ENCODE measurements at regions not wholly inside any gene's neighbourhood (a gene's known extent, or its start where the extent isn't known, plus 50 kb on each side); places are given as distances from the start of the nearest gene placed in this dataset.
A peak's percentile ranks its signal among the peaks of the same experiment; 100 is the strongest.

DNA sequence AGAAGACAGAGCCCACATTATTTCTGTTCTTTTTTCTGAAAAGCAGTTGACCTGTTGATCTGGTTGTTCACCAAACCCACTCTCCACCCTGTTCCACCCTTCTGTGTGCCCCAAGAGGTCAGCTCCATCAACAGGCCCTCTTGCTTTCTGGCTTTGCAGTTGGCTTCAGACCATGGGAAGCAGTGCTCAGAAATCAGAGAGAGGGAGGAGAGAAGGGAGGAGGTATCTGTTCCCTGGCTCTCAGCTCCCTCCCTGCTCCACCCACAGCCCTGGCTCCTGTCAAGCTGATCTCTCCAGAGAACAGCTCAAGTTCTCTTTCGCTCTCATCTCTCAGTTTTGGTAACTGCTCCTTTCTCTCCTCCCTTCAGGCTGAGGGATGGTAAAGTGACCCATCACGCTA, 144.2 kb upstream of the RAI14 start:
- DNase-seq: no peak

DNA sequence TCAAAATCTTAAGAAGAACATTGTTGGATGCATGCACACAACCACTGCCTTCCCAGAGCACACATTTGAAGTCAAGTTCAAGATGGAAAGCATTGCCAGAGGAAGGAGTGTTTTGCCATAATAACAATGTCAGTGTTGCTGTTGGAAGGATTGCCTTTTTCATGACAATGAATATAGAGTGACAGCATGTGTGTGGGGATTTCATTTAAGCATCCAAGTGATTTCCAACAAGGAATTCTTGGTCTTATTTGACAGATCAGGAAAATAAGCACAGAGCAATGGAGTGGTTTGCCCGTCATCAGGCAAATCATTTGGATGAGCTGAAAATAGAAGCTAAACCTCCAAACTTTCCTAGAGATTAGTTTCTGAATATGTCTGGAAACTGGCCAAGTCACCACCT, 140.0 kb upstream of the RAI14 start:
- no peak for DNase-seq

DNA sequence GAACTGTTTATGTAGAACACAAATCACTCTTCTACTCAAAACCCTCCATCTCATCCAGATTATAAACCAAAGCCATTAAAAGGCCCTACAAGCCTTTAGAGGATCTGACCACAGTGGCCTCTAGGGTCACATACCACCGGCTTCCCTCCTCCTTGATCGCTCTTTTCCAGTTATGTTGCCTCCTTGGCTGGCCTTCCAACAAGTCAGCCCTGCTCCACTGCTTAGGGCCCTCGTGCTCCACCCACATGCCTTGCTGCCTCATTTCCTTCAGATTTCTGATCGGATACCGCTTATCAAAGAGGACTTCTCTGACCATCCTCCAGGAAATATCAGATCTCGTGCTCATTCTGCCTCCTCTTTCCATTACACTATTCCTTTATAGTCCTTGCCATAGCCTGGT, 139.4 kb upstream of the RAI14 start:
- DNase-seq: no peak

DNA sequence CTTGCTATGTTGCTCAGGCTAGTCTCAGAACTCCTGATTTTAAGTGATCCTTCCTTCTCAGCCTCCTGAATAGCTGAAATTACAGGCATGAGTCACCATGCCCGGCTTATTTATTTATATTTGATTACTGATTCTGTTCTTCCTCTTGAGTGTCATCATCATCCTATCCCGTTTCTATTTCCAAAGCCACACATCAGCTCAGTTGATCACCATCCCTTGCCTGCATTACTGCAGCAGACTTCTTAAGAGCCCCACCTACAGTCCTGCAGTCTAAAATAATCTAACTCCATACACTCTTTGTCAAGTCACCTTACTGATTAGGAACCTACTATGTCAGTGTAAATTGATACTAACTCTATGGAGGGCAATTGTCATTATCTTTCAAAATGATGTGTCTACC, 138.9 kb upstream of the RAI14 start:
- no peak for DNase-seq

DNA sequence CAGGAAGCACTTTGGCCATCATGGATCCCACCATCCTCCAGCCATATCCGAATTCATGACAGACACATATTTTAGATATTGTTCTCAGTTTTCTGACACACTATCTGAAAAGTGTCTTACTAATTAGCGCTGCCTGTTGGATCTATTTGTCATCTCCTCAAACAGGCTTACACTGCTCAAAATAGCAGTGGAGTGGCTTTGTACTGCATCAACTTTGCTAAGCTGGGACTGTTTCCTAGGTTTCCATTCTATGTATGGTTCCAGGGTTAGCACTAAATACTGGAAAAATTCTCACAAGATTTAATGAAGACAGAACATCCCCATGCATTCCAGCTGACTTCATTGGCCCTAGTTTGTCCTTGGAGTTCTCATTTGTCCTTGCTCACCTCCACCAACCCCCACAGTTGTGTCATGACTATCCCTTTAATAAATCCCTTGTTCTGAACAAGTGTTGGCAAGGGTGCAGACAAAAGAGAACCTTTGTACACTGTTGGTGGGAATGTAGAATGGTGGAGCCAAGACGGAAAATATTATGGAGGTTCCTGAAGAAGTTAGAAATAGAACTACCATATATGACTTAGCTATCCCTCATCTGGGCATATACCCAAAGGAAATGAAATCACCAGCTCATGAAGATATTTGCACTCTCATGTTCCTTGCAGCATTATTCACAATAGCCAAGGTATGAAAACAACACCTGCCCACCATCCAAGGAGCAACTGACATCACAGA, 136.5 kb upstream of the RAI14 start:
- DNase-seq: no peak

DNA sequence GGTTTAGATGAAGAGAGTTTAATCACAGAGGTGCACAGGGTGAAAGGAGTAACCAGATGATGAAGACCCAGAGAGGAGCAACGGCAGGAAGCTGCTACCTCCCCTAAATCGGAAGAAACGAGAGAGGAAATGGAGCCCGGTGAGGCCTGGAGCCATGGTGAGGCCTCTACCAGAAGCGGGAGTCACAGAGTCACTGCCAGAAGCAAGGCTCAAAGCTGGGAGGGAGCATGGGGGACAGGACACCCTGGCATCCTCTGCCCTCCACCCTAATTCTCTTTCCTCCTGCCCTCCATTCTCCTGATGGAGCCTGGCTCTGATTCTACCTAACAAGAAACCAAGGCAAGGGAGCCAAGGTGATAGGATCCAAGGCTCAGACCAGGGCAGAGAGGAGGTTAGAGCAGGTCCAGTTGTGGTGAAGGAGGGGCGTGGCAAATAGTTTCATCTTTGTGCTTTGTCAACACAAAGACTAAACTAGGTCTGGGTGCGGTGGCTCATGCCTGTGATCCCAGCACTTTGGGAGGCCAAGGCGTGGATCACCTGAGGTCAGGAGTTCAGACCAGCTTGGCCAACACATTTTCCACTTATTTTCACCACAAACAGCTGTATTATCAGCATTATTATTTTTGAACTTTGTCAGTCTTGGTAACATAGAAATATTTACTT, 134.4 kb upstream of the RAI14 start:
- DNase-seq: no peak

DNA sequence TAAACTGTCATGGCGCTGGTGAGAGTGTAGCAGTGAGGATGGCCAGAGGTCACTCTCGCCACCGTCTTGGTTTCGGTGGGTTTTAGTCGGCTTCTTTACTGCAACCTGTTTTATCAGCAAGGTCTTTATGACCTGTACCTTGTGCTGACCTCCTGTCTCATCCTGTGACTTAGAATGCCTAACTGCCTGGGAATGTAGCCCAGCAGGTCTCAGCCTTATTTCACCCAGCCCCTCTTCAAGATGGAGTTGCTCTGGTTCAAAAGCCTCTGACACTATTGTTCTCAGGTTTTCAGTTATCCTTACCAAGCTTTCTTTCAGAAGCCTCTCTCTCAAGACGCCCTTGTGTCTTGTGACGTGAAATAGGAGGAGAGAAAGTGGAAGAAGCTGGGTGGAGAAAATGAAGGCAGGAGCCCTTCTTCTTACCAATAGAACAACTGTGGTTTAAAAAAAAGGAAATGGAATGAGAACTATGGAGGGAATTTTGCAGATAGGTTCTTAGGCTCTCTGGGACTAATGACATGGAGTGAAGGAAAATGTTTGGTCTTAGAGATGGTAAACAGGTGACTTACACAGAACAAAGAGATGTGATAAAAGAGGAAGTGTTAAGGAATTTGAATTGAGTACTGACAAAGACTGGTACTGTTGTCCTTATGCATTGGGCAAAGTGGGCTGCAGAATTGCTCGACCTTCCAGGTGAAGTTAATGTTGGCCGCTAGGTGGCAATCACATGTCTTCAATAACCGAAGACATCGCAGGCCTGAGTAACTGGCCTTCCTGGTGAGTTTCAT, 133.3 kb upstream of the RAI14 start:
- DNase-seq: peak; percentile 34

DNA sequence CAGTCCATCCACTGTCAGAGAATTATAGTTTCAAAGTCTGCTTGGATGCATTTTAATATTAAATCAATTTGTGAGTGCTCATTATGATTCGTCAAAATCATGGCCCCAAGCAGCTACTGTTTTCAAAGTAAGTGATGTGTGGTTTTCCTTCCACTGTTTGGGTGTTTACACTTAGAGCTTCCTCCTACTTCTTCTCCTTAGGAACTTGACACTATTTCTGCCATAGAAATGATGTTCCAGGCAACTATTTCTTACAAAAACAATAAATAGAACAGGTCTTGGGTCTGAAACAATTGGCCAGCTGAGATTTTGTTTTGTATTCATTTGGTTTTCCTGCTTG, 132.8 kb upstream of the RAI14 start:
- DNase-seq: no peak

DNA sequence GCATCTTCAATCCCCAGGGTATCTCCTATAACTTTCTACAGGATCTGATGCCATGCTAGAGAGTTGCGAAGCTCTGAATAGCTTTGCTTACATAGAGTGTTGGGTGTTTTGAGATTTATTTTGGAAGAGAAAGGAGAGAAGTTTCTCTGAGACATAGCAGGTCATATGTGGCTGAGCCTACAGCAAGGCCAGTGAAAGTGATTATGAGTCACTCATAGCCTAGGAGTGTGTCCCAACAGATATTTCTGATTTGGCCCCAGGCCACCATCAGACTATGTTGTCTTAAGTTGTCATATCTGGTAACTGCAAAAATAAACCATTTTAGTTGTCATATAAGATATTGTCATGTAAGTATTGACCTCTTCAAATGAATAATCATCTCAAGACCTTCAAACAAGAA, 132.0 kb upstream of the RAI14 start:
- DNase-seq: no peak

DNA sequence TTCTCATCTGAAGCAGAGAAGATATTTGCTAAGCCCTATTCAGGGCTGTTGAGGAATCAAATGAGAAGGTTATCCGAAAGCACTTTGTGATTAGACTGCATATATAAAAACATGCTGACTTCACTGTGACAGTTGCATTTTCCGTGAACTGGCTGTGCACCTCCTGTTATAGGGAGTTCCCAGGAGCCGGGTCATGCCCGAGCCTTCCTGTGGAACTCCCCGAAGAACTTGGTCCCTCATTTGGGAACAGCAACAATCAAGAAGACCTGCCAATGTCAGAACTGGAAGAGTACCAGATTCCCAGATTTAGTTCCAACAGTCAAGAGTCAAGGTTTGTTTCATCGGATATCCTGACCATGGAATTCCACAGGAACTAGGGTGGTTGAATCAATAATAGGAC, 130.4 kb upstream of the RAI14 start:
- DNase-seq: no peak

DNA sequence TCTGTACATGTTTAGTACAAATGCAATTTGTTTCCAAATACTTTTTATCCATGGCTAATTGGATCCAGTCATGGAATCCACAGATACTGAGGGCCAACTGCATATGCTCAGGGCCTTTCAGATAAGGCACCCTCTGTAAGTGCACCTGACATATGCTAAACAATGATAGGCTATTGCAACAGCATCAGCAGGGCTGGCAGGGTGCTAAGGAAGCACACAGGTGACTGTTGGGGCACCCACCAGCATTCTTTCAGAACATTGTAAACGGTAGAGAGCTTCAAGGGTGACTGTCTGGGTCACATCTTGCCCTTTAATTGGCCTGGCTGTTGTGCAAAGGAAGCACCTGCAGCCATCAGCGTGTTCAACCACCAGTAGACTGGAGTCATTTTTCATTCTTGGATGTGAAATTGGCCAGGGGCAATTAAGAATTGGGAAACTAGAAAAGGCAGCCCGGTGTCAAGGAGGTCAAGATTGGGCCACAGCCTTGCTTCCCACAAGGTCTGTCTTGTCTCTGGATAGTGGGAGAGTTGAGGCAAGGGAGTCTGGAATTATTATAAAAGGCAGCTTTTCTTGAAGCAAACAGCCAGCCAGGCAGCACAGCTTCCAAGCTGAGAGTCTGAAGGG, 129.3 kb upstream of the RAI14 start:
- DNase-seq: no peak

DNA sequence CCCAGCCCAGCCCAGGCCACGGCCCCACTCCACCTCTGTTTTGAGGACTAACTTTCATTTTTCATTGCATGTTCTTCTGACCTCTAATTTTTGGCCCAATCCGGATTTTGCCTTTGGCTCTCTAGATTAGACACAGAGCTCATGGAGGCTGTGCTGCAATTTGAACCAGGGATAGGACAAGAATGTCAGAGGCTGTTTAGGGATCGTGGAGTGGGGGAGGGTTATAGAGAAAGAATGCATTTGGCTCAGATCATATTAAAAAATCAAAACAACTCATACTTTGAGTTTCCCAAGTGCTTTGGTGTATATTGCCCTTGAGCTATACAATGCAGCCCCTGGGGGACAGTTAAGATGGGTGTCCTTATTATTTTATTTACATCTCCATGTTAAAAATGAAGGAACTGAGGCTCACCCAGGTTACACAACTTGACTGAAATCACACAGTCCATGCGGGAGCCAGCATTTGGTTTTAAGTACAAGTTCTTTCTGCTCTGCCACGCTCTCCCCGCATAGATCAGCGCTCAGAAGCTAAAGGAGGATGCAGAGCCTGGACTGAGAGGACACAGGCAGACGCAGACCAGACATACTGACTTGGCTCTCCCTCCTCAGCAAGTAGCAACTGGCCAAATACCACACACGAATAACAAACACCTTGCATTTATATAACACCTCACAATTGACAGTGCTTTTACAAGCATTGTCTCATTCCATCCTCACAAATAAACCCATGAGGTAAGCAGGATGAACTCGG, 126.4 kb upstream of the RAI14 start:
- DNase-seq: no peak

DNA sequence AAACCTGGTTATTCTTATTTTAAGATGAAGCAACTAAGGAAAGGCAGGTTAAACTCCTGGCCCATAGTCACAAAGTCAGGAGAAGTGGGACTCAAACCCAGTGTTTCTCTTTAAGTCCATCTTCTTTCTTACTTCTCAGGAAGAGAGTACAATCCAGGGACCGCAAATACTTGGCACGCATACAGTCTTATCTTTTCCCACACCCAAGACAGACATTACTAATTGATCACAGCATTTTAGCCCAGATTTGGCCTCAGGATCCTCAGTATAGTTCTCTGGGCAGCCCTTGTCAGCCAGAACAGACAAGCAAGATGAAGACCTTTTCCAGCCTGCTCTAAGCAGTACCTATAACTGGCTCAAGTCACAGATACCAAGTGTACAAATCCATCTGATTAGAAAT, 125.5 kb upstream of the RAI14 start:
- DNase-seq: no peak

DNA sequence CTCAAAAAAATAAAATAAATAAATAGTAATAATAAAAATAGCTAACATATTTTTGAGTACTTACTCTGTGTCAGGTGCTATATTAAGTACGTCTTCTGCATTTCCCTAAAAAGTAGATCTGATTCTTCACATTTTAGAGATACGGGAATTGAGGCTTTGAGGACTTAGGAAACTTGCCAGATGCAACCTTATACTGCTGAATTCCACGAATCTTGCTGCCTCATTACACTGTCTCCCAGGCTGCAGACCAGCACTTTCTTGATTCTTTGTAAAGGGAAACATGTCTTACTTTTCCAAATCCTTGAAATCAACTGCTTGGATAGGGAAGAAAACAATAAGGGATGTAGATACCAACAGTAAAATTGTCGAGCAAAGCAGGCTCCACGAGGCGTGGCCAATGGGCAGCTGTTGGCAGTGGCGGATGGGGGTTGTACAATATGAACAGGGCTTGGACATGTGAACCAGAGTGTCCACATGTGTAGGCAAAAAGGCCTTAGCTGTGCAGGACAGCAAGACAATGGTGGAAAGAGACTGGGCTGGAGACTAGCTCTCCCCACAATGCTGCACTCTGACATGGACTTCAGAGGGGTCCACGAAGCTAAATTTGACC, 124.3 kb upstream of the RAI14 start:
- no peak for DNase-seq

DNA sequence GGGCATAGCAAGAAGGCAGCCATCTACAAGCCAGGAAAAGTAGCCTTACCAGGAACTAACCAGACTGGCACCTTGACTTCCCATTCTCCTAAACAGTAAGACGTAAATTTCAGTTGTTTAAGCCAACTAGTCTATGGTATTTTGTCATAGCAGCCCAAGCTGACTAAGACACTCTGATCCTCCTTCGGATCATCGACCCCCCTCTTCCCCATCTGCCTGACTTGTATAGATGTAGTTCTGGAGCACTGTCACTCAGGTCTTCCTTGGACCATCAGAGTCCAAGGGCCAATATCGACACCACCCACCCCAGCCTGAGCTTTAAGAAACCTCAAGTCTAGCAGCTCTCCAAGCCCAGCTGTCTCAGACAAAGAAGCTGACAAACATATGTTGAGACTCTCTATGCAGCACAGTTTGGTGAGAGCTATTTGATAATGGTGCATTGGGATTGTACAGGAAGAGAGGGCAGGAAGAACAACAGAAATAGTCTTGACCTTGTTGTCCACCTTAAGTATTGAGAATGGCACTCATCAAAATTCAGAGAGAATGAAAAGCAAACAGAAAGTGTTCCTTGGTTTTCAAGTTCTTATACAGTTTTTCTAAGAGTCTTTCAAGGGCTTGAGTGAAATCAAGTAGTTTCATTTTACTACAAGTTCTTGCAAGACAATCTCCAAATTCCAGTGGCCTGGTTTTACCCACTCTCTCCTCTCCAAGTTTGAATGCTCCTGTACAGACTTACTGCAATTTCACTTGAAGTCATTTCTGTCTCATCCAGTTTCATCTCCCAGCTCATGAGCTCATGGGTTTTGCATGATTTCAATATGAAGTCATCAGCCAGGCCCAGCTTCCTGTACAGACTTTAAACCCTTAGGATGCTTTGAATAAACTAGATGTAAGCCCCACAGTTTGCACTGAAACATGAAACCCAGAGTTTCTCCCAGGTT, 122.3 kb upstream of the RAI14 start:
- DNase-seq: no peak

DNA sequence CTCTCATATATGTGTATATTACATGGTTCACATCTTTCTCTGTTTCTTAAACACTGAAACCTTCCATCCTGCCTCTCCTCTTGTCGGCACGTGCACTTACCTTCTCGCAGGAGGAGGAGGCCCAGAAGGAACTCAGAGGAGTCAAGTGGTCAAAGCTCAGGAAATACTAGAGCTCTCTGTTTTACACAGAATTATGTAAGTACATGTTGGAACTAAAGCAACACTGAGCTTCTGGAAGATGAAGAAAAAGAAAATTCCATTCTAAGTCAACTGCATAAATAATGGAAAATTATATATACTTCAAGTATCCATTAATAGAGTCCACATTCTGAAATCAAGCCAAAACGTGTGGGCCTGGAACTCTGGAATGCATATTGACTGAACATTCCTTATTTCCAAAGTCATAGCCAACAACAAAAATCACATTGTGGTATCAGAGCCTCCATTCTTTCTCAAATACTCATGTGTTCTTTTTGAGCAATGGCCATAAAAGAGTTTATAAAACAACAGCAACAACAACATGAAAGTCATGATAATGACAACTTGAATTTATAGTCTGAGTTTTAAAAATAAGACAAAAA, 121.5 kb upstream of the RAI14 start:
- DNase-seq: no peak

DNA sequence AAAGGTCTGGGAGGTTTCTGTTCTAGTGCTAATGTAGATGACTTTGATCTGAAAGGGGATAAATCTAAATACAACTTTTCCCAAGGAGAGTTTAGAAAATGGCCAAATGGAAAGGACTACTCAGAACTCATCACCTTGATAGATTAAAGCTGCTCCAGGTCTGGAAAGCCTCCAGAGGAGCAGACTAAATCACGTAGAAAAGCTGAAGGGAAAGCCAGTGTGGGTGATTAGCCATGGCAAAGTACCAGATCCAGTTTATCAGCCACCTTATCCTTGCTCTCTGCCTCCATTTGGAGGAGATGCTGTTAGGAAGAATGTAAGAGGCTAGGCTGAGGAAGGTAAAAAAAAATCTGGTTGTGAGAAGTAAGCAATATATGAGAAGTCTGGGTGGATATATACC, 120.7 kb upstream of the RAI14 start:
- no peak for DNase-seq

DNA sequence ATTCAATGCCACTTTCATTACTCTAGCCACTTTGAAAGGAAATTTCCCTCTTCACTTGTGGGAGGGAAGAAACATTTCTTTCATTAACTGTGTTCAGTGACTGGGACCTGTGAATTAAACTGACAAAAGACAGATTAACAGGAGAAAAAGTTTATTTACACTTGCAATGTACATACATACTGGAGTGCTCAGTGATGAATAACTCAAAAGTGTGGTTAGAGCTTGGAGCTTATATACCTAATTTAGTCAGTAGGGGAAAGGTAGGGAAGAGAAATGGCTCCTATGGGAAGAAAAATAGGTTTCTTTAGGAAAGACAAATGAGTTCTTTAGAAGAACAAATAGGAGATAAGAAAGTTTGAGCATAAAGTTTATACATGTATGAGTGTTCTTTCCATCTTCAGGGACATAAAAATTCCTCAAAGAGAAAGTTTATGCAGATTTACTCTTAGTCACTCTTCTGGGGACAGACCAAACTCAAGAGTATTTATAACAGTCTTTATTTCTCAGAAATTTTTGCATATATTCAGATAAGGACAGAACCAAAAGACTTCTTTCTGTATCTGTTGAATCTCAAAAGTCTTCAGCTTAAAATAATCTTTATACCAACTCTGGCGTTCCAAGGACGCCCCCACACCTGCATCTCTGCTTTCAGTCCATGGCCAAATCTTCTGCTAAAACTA, 120.0 kb upstream of the RAI14 start:
- DNase-seq: no peak

DNA sequence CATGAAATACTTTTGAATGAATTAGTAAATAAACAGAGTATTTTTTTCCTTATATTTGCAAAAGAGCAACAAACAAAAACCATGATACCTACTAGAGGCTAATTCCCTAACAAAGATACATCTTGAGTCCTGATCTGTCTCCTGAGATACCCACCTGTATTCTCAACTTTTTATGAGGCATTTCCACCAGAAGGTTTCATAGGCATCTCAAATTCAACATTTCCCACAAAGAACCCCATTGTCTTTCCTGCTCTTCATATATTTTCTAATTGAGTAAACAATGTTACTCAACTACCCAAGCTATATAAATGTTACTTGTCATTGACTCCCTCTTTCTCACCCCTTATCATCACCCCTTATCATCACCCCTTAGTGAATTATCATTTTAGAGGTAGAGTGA, 119.4 kb upstream of the RAI14 start:
- DNase-seq: no peak

DNA sequence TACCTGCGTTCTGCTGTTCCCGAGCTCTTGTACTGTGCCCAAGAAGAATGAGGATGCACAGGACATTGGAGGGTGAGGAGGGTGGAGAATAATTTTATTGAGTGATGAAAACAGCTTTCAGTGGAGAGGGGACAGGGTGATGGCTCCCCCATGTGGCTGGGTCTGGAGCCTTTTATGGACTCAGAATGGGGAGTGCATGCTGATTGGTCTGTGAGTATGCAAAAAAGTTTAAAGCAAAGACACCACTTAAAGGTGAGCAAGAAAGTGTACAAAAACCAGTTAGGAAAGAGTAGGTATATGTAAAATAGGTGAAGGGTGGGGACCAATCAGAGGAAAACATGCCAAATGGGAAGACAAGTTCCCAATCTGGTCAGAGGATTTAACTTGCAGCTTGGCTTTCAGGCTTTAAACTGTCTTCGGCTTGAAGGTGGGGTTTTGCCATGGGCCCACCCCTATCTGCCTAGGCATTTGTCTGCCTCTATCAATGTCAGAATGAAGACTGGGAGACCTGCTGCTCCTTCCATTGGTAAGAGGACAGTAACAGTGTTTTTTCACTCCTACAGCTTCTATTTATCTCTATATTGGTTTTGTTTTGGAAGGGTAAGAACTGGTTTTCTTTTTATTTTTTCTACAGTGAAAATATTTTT, 118.0 kb upstream of the RAI14 start:
- DNase-seq: no peak

All from NCI-H524 treated with DMSO at 0.1 percent for 48 hours (cell line).